GM12891 (cell line): ENCODE measurements at regions not wholly inside any gene's neighbourhood (a gene's known extent, or its start where the extent isn't known, plus 50 kb on each side); places are given as distances from the start of the nearest gene placed in this dataset.

Experiments
- POLR2A ChIP-seq: IDR thresholded peaks from 2 replicates; pipeline ENCODE4 v1.6.1; 2011; ENCODE audit warnings: low read depth, low read length, control low read depth
- POLR2AphosphoS5 ChIP-seq: IDR thresholded peaks from 2 replicates; pipeline ENCODE4 v1.6.1; 2011; ENCODE audit warnings: low read depth, low read length, control low read depth
- POU2F2 ChIP-seq: IDR thresholded peaks from 2 replicates; pipeline ENCODE4 v1.6.1; 2011; ENCODE audit warnings: low read depth, mild to moderate bottlenecking, control low read depth, low read length, moderate library complexity
- SPI1 ChIP-seq: IDR thresholded peaks from 2 replicates; pipeline ENCODE4 v1.6.1; 2011; ENCODE audit warnings: low read depth, low read length, control low read depth
- TAF1 ChIP-seq: IDR thresholded peaks from 2 replicates; pipeline ENCODE4 v1.6.1; 2011; ENCODE audit warnings: low read depth, low read length, control low read depth

- no peak for TF ChIP-seq POLR2AphosphoS5
- no peak for TF ChIP-seq POLR2A
- TF ChIP-seq TAF1: no peak
- no peak for TF ChIP-seq POU2F2
- no peak for TF ChIP-seq SPI1
Measured at GRCh38 chr16:6913566-6913965, 419.1 kb upstream of the RBFOX1 start.
